GM10266 (cell line): ENCODE measurements at regions not wholly inside any gene's neighbourhood (a gene's known extent, or its start where the extent isn't known, plus 50 kb on each side); places are given as distances from the start of the nearest gene placed in this dataset.

Source experiments
- DNase-seq: peaks from one replicate; pipeline ENCODE4 v3.0.0; 2012; ENCODE audit errors: extremely low spot score
- TF ChIP-seq, protein P1 (sequence below): IDR thresholded peaks from 2 replicates; pipeline ENCODE4 v1.5.1; 2012; ENCODE audit warnings: mild to moderate bottlenecking, low read depth; ENCODE audit not compliant: control insufficient read depth, insufficient read depth; ENCODE audit errors: missing control alignments

DNA sequence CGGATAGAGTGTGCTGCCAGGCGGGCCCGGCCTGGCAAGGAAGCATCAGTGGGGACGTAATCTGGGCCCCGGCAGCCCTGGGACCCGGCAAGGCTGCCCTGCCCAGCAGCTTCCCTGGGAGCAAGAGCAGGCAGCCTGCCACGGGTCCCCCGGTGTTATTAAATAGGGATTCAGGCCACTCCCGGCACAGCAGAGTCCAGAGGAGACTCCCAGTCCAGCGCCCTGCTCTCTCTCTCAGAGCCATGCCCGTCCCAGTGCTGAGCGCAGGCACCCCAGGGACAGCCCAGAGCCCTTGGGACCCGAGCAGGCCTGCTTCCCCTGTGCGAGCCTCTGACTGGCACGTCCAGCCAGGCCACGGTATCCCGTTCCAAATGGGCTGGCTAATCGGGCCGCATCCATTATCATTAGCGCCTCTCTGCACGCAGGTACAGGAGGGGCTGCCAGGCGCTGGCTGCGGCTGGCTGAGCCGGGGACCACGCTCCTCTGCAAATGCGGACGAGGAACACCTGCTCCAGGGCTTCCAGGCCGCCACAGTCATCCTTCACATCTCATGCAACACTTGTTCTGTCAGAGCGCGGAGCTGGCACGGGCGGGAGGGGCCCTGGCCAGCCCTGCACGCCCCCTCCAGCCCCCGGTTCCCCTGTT, 344.2 kb upstream of the MKI67 start:
- no peak for DNase-seq

DNA sequence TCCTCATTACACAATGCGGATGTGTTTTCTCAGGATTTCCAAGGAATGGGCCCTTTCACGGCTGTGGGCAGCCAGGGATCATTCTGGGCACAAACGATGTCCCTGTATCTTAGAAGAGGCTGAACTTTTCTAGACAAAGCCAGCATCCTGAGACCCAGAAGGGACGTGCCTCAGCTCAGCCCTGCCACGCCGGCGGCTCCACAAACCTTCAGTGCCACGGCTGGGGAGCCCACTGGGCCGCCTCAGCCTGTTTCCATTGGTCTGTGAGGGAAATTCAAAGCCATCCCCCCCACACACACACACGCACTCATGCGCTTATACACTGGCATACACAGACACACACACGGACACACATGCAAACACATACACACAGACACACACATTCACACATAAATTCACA, 344.9 kb upstream of the MKI67 start:
- DNase-seq = no peak

More for the DNA sequence above, 344.2 kb upstream of the MKI67 start:
- TF ChIP-seq, protein P1, sequence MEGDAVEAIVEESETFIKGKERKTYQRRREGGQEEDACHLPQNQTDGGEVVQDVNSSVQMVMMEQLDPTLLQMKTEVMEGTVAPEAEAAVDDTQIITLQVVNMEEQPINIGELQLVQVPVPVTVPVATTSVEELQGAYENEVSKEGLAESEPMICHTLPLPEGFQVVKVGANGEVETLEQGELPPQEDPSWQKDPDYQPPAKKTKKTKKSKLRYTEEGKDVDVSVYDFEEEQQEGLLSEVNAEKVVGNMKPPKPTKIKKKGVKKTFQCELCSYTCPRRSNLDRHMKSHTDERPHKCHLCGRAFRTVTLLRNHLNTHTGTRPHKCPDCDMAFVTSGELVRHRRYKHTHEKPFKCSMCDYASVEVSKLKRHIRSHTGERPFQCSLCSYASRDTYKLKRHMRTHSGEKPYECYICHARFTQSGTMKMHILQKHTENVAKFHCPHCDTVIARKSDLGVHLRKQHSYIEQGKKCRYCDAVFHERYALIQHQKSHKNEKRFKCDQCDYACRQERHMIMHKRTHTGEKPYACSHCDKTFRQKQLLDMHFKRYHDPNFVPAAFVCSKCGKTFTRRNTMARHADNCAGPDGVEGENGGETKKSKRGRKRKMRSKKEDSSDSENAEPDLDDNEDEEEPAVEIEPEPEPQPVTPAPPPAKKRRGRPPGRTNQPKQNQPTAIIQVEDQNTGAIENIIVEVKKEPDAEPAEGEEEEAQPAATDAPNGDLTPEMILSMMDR = no peak

DNA sequence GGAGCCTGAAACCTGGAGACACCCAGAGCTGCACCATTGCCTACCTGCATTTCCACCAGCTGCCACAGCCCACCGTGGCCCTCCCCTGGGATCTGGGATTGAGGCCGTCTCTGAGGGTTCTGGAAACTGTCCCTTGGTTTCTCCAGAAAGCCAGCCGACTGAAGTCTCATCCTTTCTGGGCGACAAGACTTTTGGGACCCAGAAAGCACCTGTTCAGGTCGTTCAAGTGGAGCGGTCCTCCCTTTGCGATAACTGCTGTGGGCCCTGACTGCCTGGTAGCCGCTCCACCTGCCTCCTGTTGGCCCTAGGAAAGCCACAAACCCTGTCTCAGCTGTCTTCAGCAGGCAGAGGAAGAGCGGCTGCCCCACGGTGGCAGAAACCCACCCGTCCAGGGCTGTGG, 346.0 kb upstream of the MKI67 start:
- TF ChIP-seq, protein P1 = no peak
- no peak for DNase-seq

More for the DNA sequence above, 344.9 kb upstream of the MKI67 start:
- TF ChIP-seq, protein P1 = no peak

DNA sequence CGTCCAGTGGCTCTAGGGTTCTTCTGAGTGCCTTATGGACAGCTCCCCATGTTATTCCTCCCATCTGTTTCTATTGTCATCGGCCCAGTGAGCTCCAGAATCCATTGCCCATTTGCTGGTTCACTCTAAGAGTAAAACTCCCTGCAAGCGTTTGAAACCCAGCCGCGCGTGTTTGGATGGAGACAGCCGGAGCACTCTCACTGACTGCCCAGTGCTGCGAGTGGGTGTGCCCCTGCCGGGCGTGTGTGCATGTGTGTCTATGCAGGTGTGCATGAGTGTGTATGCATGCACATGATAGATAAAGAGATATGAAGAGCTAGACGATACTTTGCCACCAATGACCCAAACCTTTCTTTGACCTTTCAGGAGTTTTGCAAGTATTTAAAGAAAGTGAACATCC, 347.2 kb upstream of the MKI67 start:
- DNase-seq = no peak
- TF ChIP-seq, protein P1 = no peak

DNA sequence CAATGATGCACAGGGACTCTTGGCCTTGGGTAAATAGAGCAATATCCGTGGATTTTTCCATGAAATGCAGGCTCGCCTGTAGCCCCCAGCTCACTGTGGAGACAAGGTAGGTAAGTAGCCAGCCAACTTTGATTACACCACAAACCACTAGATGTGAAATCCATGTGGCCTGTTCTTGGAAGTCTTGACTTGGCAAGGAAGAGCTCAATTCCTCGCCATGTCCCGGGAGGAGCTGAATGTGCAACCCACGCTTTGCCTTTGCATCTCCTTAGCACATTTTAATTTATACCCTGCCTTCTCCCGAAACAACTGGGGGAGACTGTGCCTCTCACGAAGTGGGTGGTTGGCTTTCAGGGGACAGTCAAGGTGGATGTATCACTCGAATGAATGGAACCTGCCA, 347.7 kb upstream of the MKI67 start:
- TF ChIP-seq, protein P1 = no peak
- no peak for DNase-seq

DNA sequence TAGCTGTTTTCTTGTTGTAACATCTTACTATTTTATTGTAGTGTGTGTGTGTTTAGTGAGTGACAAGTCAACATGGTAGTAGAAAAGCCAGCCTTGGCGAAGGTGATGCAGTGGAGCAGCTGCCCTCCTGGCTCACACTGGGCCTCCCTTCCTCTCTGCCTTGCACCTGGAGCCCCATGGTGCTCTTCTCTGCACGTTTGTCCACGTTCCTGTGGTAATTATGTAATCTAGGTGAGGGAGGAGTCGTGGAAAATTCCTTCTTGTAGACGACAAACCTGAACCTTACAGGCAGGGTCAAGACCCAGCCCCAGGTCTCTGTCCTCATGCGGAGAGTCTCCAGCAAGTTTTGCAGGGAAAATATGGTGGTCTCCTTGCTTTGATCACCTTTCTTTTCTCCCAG, 348.3 kb upstream of the MKI67 start:
- TF ChIP-seq, protein P1 = no peak
- DNase-seq = no peak

DNA sequence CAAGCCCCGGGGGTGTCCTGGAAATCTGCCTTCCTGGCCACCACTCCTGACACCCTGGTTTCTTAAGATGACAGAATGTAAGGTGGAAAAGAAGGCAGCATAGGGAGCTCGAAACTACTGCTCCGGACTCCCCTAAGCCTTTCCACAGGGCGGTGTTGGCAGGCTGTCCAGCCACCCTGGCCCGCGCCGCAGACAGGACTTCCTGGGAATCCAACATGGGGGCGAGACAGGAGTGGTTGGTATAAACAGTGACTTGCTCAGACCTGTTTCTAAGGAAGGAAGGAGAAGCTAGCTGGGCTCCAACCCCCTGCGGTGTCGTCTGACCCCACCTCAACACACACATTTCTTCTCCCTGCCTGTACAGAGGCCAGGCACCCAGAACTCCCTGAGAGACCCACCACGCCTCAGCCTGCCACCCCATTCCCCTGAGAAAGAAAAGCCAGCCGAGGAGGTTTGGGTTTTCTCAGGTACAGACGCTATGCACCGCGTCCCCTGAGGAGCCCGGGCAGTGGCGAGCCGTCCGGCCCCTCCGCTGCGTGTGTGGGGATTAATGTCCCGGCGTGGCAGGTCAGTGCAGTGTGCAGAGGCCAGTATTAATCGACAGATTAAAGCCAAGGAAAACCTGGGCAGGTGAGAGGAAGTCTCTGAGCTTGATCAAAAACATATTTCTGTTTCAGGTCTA, 349.6 kb upstream of the MKI67 start:
- DNase-seq = no peak

More for the DNA sequence above, 349.6 kb upstream of the MKI67 start:
- TF ChIP-seq, protein P1 = no peak
